ENCODE measurements at regions not wholly inside any gene's neighbourhood (a gene's known extent, or its start where the extent isn't known, plus 50 kb on each side); places are given as distances from the start of the nearest gene placed in this dataset.
A peak's percentile ranks its signal among the peaks of the same experiment; 100 is the strongest.
"Not testable (repeated sequence)": the region's sequence is repeated elsewhere in the genome, so short reads cannot be mapped to it uniquely, and the experiment has no call there.

DNA sequence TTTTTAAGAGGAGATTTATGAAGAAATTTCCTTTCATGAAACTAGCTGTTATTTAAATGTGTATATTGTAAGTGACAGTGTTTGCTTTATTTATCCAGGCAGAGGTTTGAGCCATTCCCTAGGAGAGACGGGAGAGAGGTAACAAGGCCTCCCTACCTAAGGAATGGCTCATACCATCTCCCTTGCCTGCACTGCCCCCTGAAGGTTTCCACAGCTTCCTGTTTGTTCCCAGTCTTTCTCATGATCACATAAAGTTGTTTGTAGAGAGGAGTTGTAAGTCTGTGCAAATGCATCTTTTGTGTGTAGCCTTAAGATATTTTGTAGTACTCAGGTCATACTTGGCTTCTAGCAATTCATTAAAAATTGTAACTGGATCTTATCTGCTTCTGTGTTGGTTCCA is 1504.5 kb upstream of the PCDH10 start:
- TF ChIP-seq CTCF (IDR thresholded peaks at IDR 0.05; ENCODE audit: borderline replicate concordance, extremely low read depth, insufficient read depth), result peak; percentile 22
- no peak overlapping the region for H3K4me3 ChIP-seq (ENCODE audit: low read length in 3 of 3)
- H3K36me3 ChIP-seq (ENCODE audit: control insufficient read depth in 2 of 3, insufficient read depth in 3 of 3, low read length in 3 of 3), result no peaks in the 10 kb centered on the region
- DNase-seq, result peak in 3 of 5 donors; percentile 4 to 30 (median 14)
- H3K9me3 ChIP-seq (ENCODE audit: control insufficient read depth in 2 of 3, insufficient read depth in 1 of 3, low read length in 3 of 3), result no peaks in the 10 kb centered on the region
- no peak overlapping the region for H3K9ac ChIP-seq (ENCODE audit: low read length in 3 of 3)
- FAIRE-seq, result no peak
- no peaks in the 10 kb centered on the region for H3K4me1 ChIP-seq (ENCODE audit: control insufficient read depth in 2 of 3, insufficient read depth in 2 of 3, low read depth in 1 of 3, low read length in 3 of 3)
- intact Hi-C loops (cut with DNase I), result no loop called here
- no peaks in the 10 kb centered on the region for H3K27me3 ChIP-seq (ENCODE audit: control insufficient read depth, insufficient read depth, low read length)
- no peak overlapping the region for H3K27ac ChIP-seq (ENCODE audit: low read depth in 2 of 2, low read length in 2 of 2)

- no peak for TF ChIP-seq CTCF (IDR thresholded peaks at IDR 0.05; ENCODE audit: borderline replicate concordance, extremely low read depth, insufficient read depth)
- Histone ChIP-seq H3K4me1 (ENCODE audit: control insufficient read depth in 2 of 3, insufficient read depth in 2 of 3, low read depth in 1 of 3, low read length in 3 of 3) (no peaks in the 10 kb centered on the region), H3K9me3 (ENCODE audit: control insufficient read depth in 2 of 3, insufficient read depth in 1 of 3, low read length in 3 of 3) (no peaks in the 10 kb centered on the region), H3K27ac (ENCODE audit: low read depth in 2 of 2, low read length in 2 of 2) (no peak overlapping the region), H3K36me3 (ENCODE audit: control insufficient read depth in 2 of 3, insufficient read depth in 3 of 3, low read length in 3 of 3) (no peaks in the 10 kb centered on the region), H3K9ac (ENCODE audit: low read length in 3 of 3) (no peak overlapping the region), H3K4me3 (ENCODE audit: low read length in 3 of 3) (no peak overlapping the region), H3K27me3 (ENCODE audit: control insufficient read depth, insufficient read depth, low read length) (no peaks in the 10 kb centered on the region)
- DNase-seq (no peak), FAIRE-seq (no peak)
- intact Hi-C loops (cut with DNase I), result no loop called here
Measured at GRCh38 chr4:131649227-131649626, 1499.9 kb upstream of the PCDH10 start.

- no peaks in the 10 kb centered on the region for H3K4me1 ChIP-seq (ENCODE audit: control insufficient read depth in 2 of 3, insufficient read depth in 2 of 3, low read depth in 1 of 3, low read length in 3 of 3)
- H3K9me3 ChIP-seq (ENCODE audit: control insufficient read depth in 2 of 3, insufficient read depth in 1 of 3, low read length in 3 of 3), result no peaks in the 10 kb centered on the region
- FAIRE-seq (no peak), DNase-seq (no peak)
- no peak overlapping the region for H3K4me3 ChIP-seq (ENCODE audit: low read length in 3 of 3)
- no peak overlapping the region for H3K27ac ChIP-seq (ENCODE audit: low read depth in 2 of 2, low read length in 2 of 2)
- H3K27me3 ChIP-seq (ENCODE audit: control insufficient read depth, insufficient read depth, low read length), result no peaks in the 10 kb centered on the region
- TF ChIP-seq CTCF (IDR thresholded peaks at IDR 0.05; ENCODE audit: borderline replicate concordance, extremely low read depth, insufficient read depth), result no peak
- no peak overlapping the region for H3K9ac ChIP-seq (ENCODE audit: low read length in 3 of 3)
- H3K36me3 ChIP-seq (ENCODE audit: control insufficient read depth in 2 of 3, insufficient read depth in 3 of 3, low read length in 3 of 3), result no peaks in the 10 kb centered on the region
- intact Hi-C loops (cut with DNase I), result no loop called here
Measured at GRCh38 chr4:131650951-131651350, 1498.1 kb upstream of the PCDH10 start.

- FAIRE-seq; H3K9ac ChIP-seq (ENCODE audit: low read length in 3 of 3); H3K9me3 ChIP-seq (ENCODE audit: control insufficient read depth in 2 of 3, insufficient read depth in 1 of 3, low read length in 3 of 3); H3K27ac ChIP-seq (ENCODE audit: low read depth in 2 of 2, low read length in 2 of 2); H3K36me3 ChIP-seq (ENCODE audit: control insufficient read depth in 2 of 3, insufficient read depth in 3 of 3, low read length in 3 of 3); intact Hi-C loops (cut with DNase I); DNase-seq; H3K4me1 ChIP-seq (ENCODE audit: control insufficient read depth in 2 of 3, insufficient read depth in 2 of 3, low read depth in 1 of 3, low read length in 3 of 3); H3K4me3 ChIP-seq (ENCODE audit: low read length in 3 of 3); H3K27me3 ChIP-seq (ENCODE audit: control insufficient read depth, insufficient read depth, low read length): not testable (repeated sequence)
Measured at GRCh38 chr4:131683314-131683713, 1465.8 kb upstream of the PCDH10 start.

Data from kidney (tissue), 13 donors.